ENCODE measurements at regions not wholly inside any gene's neighbourhood (a gene's known extent, or its start where the extent isn't known, plus 50 kb on each side); places are given as distances from the start of the nearest gene placed in this dataset.

DNA sequence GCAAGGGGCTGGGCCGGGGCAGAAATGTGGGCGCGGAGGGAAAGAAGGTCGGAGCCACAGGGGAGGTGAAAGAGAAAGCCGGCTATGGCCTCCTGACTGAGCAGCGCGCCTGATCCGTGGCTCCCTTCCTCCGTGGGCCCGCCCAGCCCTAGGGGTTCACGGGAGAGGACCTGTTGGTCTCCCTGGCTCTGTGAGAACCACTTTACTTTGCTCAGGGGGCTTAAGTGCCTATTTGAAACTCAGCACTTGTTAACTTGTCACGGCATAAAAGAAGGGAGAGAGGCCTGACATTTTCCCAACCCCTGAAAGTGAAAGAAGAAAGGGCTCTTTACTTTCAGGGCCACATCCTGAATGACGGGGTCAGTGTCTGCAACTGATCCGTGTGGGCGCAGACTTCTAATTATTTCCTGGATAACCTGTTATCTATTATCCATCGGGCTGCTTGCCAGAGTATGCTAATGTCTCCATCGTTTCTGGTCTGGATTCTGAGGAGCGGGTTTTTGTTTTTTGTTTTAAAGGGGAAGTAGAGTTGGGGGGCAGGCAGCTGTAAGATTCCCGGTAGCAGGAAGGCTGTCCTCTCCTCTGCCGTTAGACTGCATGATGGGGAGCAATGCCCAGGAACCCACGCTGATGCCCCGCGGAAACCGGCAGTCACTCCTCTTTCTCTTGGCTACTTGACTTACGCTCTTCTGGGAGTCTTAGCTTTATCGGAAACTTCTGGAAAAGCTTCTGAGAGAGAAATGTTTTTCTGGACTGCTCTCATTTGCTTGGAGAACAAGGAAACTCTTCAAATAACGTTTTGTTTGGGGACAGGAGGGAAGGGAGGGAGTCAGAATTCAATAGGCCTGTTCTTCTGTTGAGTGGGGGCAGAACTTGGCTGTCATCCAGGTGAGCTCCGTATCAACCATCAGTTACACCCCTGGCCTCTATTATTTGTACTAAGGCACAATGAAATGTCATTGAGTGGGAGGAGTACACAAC is 127.7 kb upstream of the MAX start (continued):
- TF ChIP-seq ZNF234 (CRISPR knock-in tag; conservative IDR thresholded peaks at IDR 0.05) (no peak), ZNF224 (CRISPR knock-in tag; IDR thresholded peaks at IDR 0.05) (no peak), ZNF547 (CRISPR knock-in tag; IDR thresholded peaks at IDR 0.05) (no peak), HMG20B (CRISPR knock-in tag; conservative IDR thresholded peaks at IDR 0.05) (no peak), RFXAP (CRISPR knock-in tag; IDR thresholded peaks at IDR 0.05; ENCODE audit: borderline replicate concordance) (no peak), HNRNPL (IDR thresholded peaks at IDR 0.05; ENCODE audit: low read depth, low read length) (0 out of 2 replicates have a peak, but pooled peaks have one; percentile 20), MXD1 (CRISPR knock-in tag; IDR thresholded peaks at IDR 0.05) (no peak), MIER3 (CRISPR knock-in tag; IDR thresholded peaks at IDR 0.05; ENCODE audit: borderline replicate concordance) (no peak), MYPOP (CRISPR knock-in tag; IDR thresholded peaks at IDR 0.05) (peak; percentile 21; the same call in 1 of the 2 replicates), MLLT10 (CRISPR knock-in tag; IDR thresholded peaks at IDR 0.05) (no peak), ZNF160 (CRISPR knock-in tag; IDR thresholded peaks at IDR 0.05) (no peak), PCBP1 (IDR thresholded peaks at IDR 0.05; ENCODE audit: borderline replicate concordance, low read depth, low read length) (no peak), ZBTB46 (CRISPR knock-in tag; IDR thresholded peaks at IDR 0.05; ENCODE audit: borderline replicate concordance) (no peak), GABPB1 (CRISPR knock-in tag; IDR thresholded peaks at IDR 0.05) (no peak), ZNF512B (CRISPR knock-in tag; IDR thresholded peaks at IDR 0.05; ENCODE audit: borderline replicate concordance) (no peak), ZNF414 (CRISPR knock-in tag; IDR thresholded peaks at IDR 0.05) (no peak), ZNF546 (CRISPR knock-in tag; conservative IDR thresholded peaks at IDR 0.05) (no peak), ZNF550 (CRISPR knock-in tag; IDR thresholded peaks at IDR 0.05; ENCODE audit: borderline replicate concordance) (no peak), RCOR2 (CRISPR knock-in tag; IDR thresholded peaks at IDR 0.05) (peak; percentile 24; the same call in 1 of the 2 replicates), ZNF776 (CRISPR knock-in tag; IDR thresholded peaks at IDR 0.05) (no peak), ZNF790 (CRISPR knock-in tag; IDR thresholded peaks at IDR 0.05; ENCODE audit: borderline replicate concordance) (no peak), NCOR1 (IDR thresholded peaks at IDR 0.05; ENCODE audit: borderline replicate concordance, low read length) (peak; percentile 46; the same call in 1 of the 2 replicates), XRCC5 (optimal IDR thresholded peaks at IDR 0.05; ENCODE audit: low read length) (peak; percentile 67)
